ENCODE measurements at regions not wholly inside any gene's neighbourhood (a gene's known extent, or its start where the extent isn't known, plus 50 kb on each side); places are given as distances from the start of the nearest gene placed in this dataset.

- TF ChIP-seq REST (IDR thresholded peaks at IDR 0.05; ENCODE audit: low read depth): no peak
- TF ChIP-seq TCF7L2 (IDR thresholded peaks at IDR 0.05; ENCODE audit: borderline replicate concordance, extremely low read depth, insufficient read depth, insufficient read length): no peak
- no peak for TF ChIP-seq ZNF274 (IDR thresholded peaks at IDR 0.05; ENCODE audit: low read depth, low read length)
- no peak for TF ChIP-seq FOSL1 (IDR thresholded peaks at IDR 0.05; ENCODE audit: low read depth)
- no peak for TF ChIP-seq ELF1 (IDR thresholded peaks at IDR 0.05; ENCODE audit: borderline replicate concordance, low read depth)
- no peak for TF ChIP-seq EZH2phosphoT487 (IDR thresholded peaks at IDR 0.05; ENCODE audit: borderline replicate concordance)
These were observed 72.2 kb upstream of the ALX4 start (continued) for GRCh38 chr11:44382118-44382517.

GRCh38 chr11:44382656-44383240, 72.8 kb upstream of the ALX4 start:
- no peaks in the 10 kb centered on the region for H3K9me2 ChIP-seq (ENCODE audit: insufficient read depth)
- no peak for TF ChIP-seq SRF (IDR thresholded peaks at IDR 0.05; ENCODE audit: low read depth)
- TF ChIP-seq FOSL1 (IDR thresholded peaks at IDR 0.05; ENCODE audit: low read depth): no peak
- TF ChIP-seq CBX3 (IDR thresholded peaks at IDR 0.05; ENCODE audit: low read depth): no peak
- TF ChIP-seq ELF1 (IDR thresholded peaks at IDR 0.05; ENCODE audit: borderline replicate concordance, low read depth): no peak
- H3K27me3 ChIP-seq (ENCODE audit: insufficient read depth, low read length): peaks cover 16% of the 10 kb centered on the region; the same call in 1 of the 2 replicates
- DNase-seq (ENCODE audit: low read depth, low spot score) (no peak), ATAC-seq (no peak)
- no peak overlapping the region for H2AFZ ChIP-seq (ENCODE audit: low read depth, low read length, poor library complexity, severe bottlenecking)
- no peaks in the 10 kb centered on the region for H3K36me3 ChIP-seq (ENCODE audit: control insufficient read depth in 1 of 2, insufficient read depth in 2 of 2, low read length in 2 of 2)
- ChIA-PET RAD21 (ENCODE audit: low non-redundant PET in 1 of 2, low total read pairs in 2 of 2, uncharacterized antibody in 2 of 2, unreplicated experiment in 2 of 2) (no interaction called here), POLR2A (no interaction called here), CTCF (no interaction called here)
- no peak overlapping the region for H3K4me2 ChIP-seq (ENCODE audit: low read length)
- no TSS peak for BruUV-seq (replicated peaks)
- H3K4me3 ChIP-seq (replicated peaks in 1 of 2; ENCODE audit: low read depth in 1 of 2, low read length in 2 of 2): no peak overlapping the region
- intact Hi-C loops (cut with micrococcal nuclease): no loop called here
- H3K27ac ChIP-seq (ENCODE audit: low read depth, low read length): no peak overlapping the region
- H3K4me1 ChIP-seq (ENCODE audit: control insufficient read depth in 1 of 2, insufficient read depth in 2 of 2, low read length in 2 of 2): no peaks in the 10 kb centered on the region
- H3K9ac ChIP-seq (ENCODE audit: low read length): no peak overlapping the region
- no peaks in the 10 kb centered on the region for H3K79me2 ChIP-seq (ENCODE audit: insufficient read depth, low read length)
- no peaks in the 10 kb centered on the region for H3K9me3 ChIP-seq (ENCODE audit: control insufficient read depth in 1 of 2, insufficient read depth in 1 of 2, low read depth in 1 of 2, low read length in 2 of 2)
- H4K20me1 ChIP-seq (ENCODE audit: insufficient read depth): no peaks in the 10 kb centered on the region

All from HCT116 (cell line).